Tibial artery (tissue), 4 donors: ENCODE measurements at regions not wholly inside any gene's neighbourhood (a gene's known extent, or its start where the extent isn't known, plus 50 kb on each side); places are given as distances from the start of the nearest gene placed in this dataset.

Experiments used
- DNase-seq, 2 donors: peaks; one replicate each; pipeline ENCODE4 v3.0.0-alpha.2; 2019
- H3K27ac ChIP-seq, 2 donors: fragments of 200-600 bp; sonication (generic) in 1 of 2; 1 replicate in 1 of 2; 2 replicates in 1 of 2; pipeline ENCODE4 v1.5.1; 2018 to 2019; ENCODE audit warnings: mild to moderate bottlenecking in 1 of 2
- H3K27me3 ChIP-seq, 2 donors: fragments of 200-600 bp; sonication (generic) in 1 of 2; one replicate each; pipeline versions ENCODE4 v1.5.1 to v1.6.0; 2016 to 2019
- H3K36me3 ChIP-seq, 3 donors: fragments of 200-600 bp; sonication (generic) in 2 of 3; one replicate each; pipeline ENCODE4 v1.5.1; 2016 to 2019; ENCODE audit warnings: mild to moderate bottlenecking in 2 of 3
- H3K4me1 ChIP-seq, 4 donors: fragments of 200-600 bp; sonication (generic) in 2 of 4; 1 replicate in 3 of 4; 2 replicates in 1 of 4; pipeline ENCODE4 v1.5.1; 2016 to 2019
- H3K4me3 ChIP-seq, 2 donors: fragments of 200-600 bp; sonication (generic) in 1 of 2; 1 replicate in 1 of 2; 2 replicates in 1 of 2; pipeline ENCODE4 v1.5.1; 2018 to 2019; ENCODE audit warnings: mild to moderate bottlenecking in 2 of 2
- H3K9me3 ChIP-seq, 3 donors: fragments of 200-600 bp; sonication (generic) in 1 of 3; one replicate each; pipeline ENCODE4 v1.5.1; 2016 to 2019
- CTCF ChIP-seq, 2 experiments: fragments of 200-600 bp in 1 of 2; fragments of 450-650 bp in 1 of 2; IDR thresholded peaks; one replicate each; pipeline ENCODE4 v1.5.1; 2017 to 2019; ENCODE audit warnings: antibody characterized with exemption in 2 of 2, mild to moderate bottlenecking in 1 of 2, moderate library complexity in 1 of 2
- intact Hi-C: fragments of 100-400 bp; cut with DNase I; formaldehyde crosslinking; loops from one replicate; pipeline ENCODE4 v1.15.0; 2023; ENCODE audit warnings: low total_unique reads

- intact Hi-C loops, result no loop called here
- Histone ChIP-seq H3K27ac (no peak overlapping the region), H3K4me3 (no peak overlapping the region), H3K36me3 (no peaks in the 10 kb centered on the region), H3K9me3 (no peaks in the 10 kb centered on the region), H3K27me3 (no peaks in the 10 kb centered on the region), H3K4me1 (no peaks in the 10 kb centered on the region)
- no peak for TF ChIP-seq CTCF (IDR thresholded peaks at IDR 0.05)
- no peak for DNase-seq
Observed at GRCh38 chr11:33410086-33410765, 153.0 kb downstream of the HIPK3 start.
